HEK293 (cell line): ENCODE measurements at regions not wholly inside any gene's neighbourhood (a gene's known extent, or its start where the extent isn't known, plus 50 kb on each side); places are given as distances from the start of the nearest gene placed in this dataset.
A peak's percentile ranks its signal among the peaks of the same experiment; 100 is the strongest.

ENCODE experiments used
- CTCF ChIA-PET: fragments of 350-600 bp; formaldehyde crosslinking; extraction: SDS; loops from one replicate; lab custom pipeline; 2021; ENCODE audit warnings: antibody characterized with exemption; lab: Yijun Ruan, JAX
- POLR2A ChIA-PET: fragments of 300-600 bp; formaldehyde crosslinking; extraction: SDS; loops from one replicate; lab custom pipeline; 2020; ENCODE audit warnings: antibody characterized with exemption, inconsistent platforms; lab: Yijun Ruan, JAX
- H3K27ac ChIP-seq: fragments of 200-500 bp; sonication (Bioruptor generic); 2 replicates; pipeline ENCODE4 v1.5.1; 2014; ENCODE audit warnings: low read depth, low read length, control low read depth, inconsistent platforms; ENCODE audit errors: extremely low read depth
- H3K36me3 ChIP-seq, 2 experiments: fragments of 200-500 bp in 1 of 2; sonication (Bioruptor generic) in 1 of 2; 1 replicate in 1 of 2; 2 replicates in 1 of 2; pipeline ENCODE4 v1.5.1; 2014 to 2017; ENCODE audit warnings: inconsistent platforms in 2 of 2, low read length in 2 of 2; ENCODE audit not compliant: control insufficient read depth in 2 of 2, insufficient read depth in 1 of 2
- H3K4me1 ChIP-seq: fragments of 200-500 bp; sonication (Bioruptor generic); 2 replicates; pipeline ENCODE4 v1.5.1; 2014; ENCODE audit warnings: mild to moderate bottlenecking, low read length, inconsistent platforms; ENCODE audit not compliant: control insufficient read depth, insufficient read depth
- H3K4me3 ChIP-seq: 2 replicates; pipeline ENCODE4 v1.5.1; 2011; ENCODE audit warnings: low read depth, mild to moderate bottlenecking, control low read depth, low read length, moderate library complexity
- H3K9me3 ChIP-seq: fragments of 200-500 bp; sonication (Bioruptor generic); 2 replicates; pipeline ENCODE4 v1.5.1; 2014; ENCODE audit warnings: low read depth, low read length, inconsistent platforms; ENCODE audit not compliant: control insufficient read depth, insufficient read depth
- IKZF3 ChIP-seq: fragments of 450-650 bp; IDR thresholded peaks from 2 replicates; pipeline ENCODE4 v1.5.0; 2018; ENCODE audit warnings: missing biosample characterization, mild to moderate bottlenecking, missing genetic modification characterization, moderate library complexity
- KLF16 ChIP-seq: fragments of 450-650 bp; formaldehyde crosslinking; IDR thresholded peaks from 2 replicates; pipeline ENCODE4 v1.5.1; 2017; ENCODE audit warnings: missing biosample characterization, missing genetic modification characterization
- SETDB1 ChIP-seq: IDR thresholded peaks from one replicate; pipeline ENCODE4 v1.6.1; 2017; ENCODE audit warnings: mild to moderate bottlenecking, low read length, moderate library complexity, mixed read lengths; ENCODE audit not compliant: insufficient read length
- ZBTB26 ChIP-seq: fragments of 450-650 bp; formaldehyde crosslinking; optimal IDR thresholded peaks from 2 replicates; pipeline ENCODE3; 2016; ENCODE audit warnings: missing biosample characterization, mild to moderate bottlenecking, missing genetic modification characterization
- ZIC2 ChIP-seq: fragments of 450-650 bp; formaldehyde crosslinking; IDR thresholded peaks from 2 replicates; pipeline ENCODE4 v1.5.1; 2016; ENCODE audit warnings: missing biosample characterization, missing genetic modification characterization
- ZNF18 ChIP-seq: fragments of 450-650 bp; formaldehyde crosslinking; IDR thresholded peaks from 2 replicates; pipeline ENCODE4 v1.5.1; 2016; ENCODE audit warnings: missing biosample characterization, missing genetic modification characterization
- ZNF302 ChIP-seq: fragments of 450-650 bp; formaldehyde crosslinking; IDR thresholded peaks from 2 replicates; pipeline ENCODE4 v1.5.1; 2016; ENCODE audit warnings: missing biosample characterization, missing genetic modification characterization, low read depth
- ZNF311 ChIP-seq: fragments of 450-650 bp; formaldehyde crosslinking; IDR thresholded peaks from 2 replicates; pipeline ENCODE4 v1.5.1; 2017; ENCODE audit warnings: missing biosample characterization, missing genetic modification characterization, borderline replicate concordance
- ZNF416 ChIP-seq: fragments of 450-650 bp; formaldehyde crosslinking; IDR thresholded peaks from 2 replicates; pipeline ENCODE4 v1.5.1; 2016; ENCODE audit warnings: missing biosample characterization, missing genetic modification characterization
- ZNF521 ChIP-seq: fragments of 450-650 bp; formaldehyde crosslinking; IDR thresholded peaks from 2 replicates; pipeline ENCODE4 v1.5.1; 2017; ENCODE audit warnings: missing biosample characterization, mild to moderate bottlenecking, missing genetic modification characterization
- ZNF529 ChIP-seq: fragments of 450-650 bp; formaldehyde crosslinking; IDR thresholded peaks from 2 replicates; pipeline ENCODE4 v1.5.1; 2017; ENCODE audit warnings: missing genetic modification characterization, missing biosample characterization; ENCODE audit not compliant: insufficient replicate concordance
- ZNF629 ChIP-seq: fragments of 450-650 bp; formaldehyde crosslinking; IDR thresholded peaks from 2 replicates; pipeline ENCODE4 v1.5.1; 2017; ENCODE audit warnings: missing biosample characterization, missing genetic modification characterization
- ZNF785 ChIP-seq: fragments of 450-650 bp; formaldehyde crosslinking; IDR thresholded peaks from 2 replicates; pipeline ENCODE4 v1.5.1; 2016; ENCODE audit warnings: missing biosample characterization, missing genetic modification characterization
- ZXDB ChIP-seq: fragments of 450-650 bp; formaldehyde crosslinking; IDR thresholded peaks from 2 replicates; pipeline ENCODE4 v1.5.1; 2016; ENCODE audit warnings: missing biosample characterization, missing genetic modification characterization
- TF ChIP-seq, protein P1 (sequence below): fragments of 450-650 bp; formaldehyde crosslinking; IDR thresholded peaks from 2 replicates; pipeline ENCODE4 v1.5.1; 2017; ENCODE audit warnings: missing biosample characterization, missing genetic modification characterization

- no peak overlapping the region for H3K4me3 ChIP-seq
- H3K4me1 ChIP-seq = no peaks in the 10 kb centered on the region
- POLR2A ChIA-PET = no interaction called here
- H3K9me3 ChIP-seq = no peaks in the 10 kb centered on the region
- TF ChIP-seq ZNF785 (tag by site-specific recombination) = no peak
- TF ChIP-seq ZNF521 (tag by site-specific recombination) = no peak
- no peak for TF ChIP-seq ZNF18 (tag by site-specific recombination)
- H3K27ac ChIP-seq = no peak overlapping the region
- H3K36me3 ChIP-seq = no peaks in the 10 kb centered on the region
- CTCF ChIA-PET = no interaction called here
These were observed 73.2 kb upstream of the BHLHE23 start for GRCh38 chr20:63079971-63080370.

DNA sequence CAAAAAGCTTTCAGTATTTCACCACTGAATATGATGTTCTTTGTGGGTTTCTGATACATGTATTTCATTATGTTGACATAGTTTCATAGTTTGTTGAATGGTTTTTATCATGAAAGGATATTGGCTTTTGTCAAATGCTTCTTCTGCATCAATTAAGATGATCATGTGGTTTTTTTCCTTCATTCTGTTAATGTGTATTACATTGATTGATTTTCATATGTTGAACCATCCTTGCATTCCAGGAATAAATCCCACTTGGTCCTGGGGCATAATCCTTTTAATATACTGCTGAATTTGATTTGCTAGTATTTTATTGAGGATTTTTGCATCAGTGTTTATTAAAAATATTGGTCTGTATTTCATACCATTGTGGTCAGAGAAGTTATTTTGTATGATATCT, 70.9 kb upstream of the BHLHE23 start:
- POLR2A ChIA-PET = no interaction called here
- H3K36me3 ChIP-seq = no peaks in the 10 kb centered on the region

GRCh38 chr20:63076421-63076820, 69.7 kb upstream of the BHLHE23 start:
- POLR2A ChIA-PET = no interaction called here
- no peaks in the 10 kb centered on the region for H3K9me3 ChIP-seq
- H3K4me1 ChIP-seq = no peaks in the 10 kb centered on the region
- CTCF ChIA-PET = no interaction called here
- H3K27ac ChIP-seq = no peak overlapping the region
- no peaks in the 10 kb centered on the region for H3K36me3 ChIP-seq
- no peak overlapping the region for H3K4me3 ChIP-seq
- TF ChIP-seq ZNF311 (tag by site-specific recombination) (no peak), ZIC2 (tag by site-specific recombination) (no peak)

More for the DNA sequence above, 70.9 kb upstream of the BHLHE23 start:
- Histone ChIP-seq H3K4me3 (no peak overlapping the region), H3K27ac (no peak overlapping the region), H3K4me1 (no peaks in the 10 kb centered on the region), H3K9me3 (no peaks in the 10 kb centered on the region)
- TF ChIP-seq, protein P1, sequence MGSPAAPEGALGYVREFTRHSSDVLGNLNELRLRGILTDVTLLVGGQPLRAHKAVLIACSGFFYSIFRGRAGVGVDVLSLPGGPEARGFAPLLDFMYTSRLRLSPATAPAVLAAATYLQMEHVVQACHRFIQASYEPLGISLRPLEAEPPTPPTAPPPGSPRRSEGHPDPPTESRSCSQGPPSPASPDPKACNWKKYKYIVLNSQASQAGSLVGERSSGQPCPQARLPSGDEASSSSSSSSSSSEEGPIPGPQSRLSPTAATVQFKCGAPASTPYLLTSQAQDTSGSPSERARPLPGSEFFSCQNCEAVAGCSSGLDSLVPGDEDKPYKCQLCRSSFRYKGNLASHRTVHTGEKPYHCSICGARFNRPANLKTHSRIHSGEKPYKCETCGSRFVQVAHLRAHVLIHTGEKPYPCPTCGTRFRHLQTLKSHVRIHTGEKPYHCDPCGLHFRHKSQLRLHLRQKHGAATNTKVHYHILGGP (tag by site-specific recombination) = no peak
- peak; percentile 24 for TF ChIP-seq SETDB1
- CTCF ChIA-PET = no interaction called here

GRCh38 chr20:63074631-63075030, 67.9 kb upstream of the BHLHE23 start:
- TF ChIP-seq ZBTB26 (tag by site-specific recombination) = no peak
- no peak for TF ChIP-seq ZNF416 (tag by site-specific recombination)
- no peak for TF ChIP-seq ZXDB
- TF ChIP-seq ZNF529 = no peak
- TF ChIP-seq KLF16 (tag by site-specific recombination) = no peak
- TF ChIP-seq ZNF629 (tag by site-specific recombination) = no peak
- TF ChIP-seq IKZF3 (tag by site-specific recombination) = no peak
- TF ChIP-seq ZNF302 (tag by site-specific recombination) = no peak
- TF ChIP-seq, all 188 proteins: peak for 0
- no peaks in the 10 kb centered on the region for H3K9me3 ChIP-seq
- H3K36me3 ChIP-seq = no peaks in the 10 kb centered on the region
- H3K4me1 ChIP-seq = no peaks in the 10 kb centered on the region
- ChIA-PET CTCF (no interaction called here), POLR2A (no interaction called here)
- no peak overlapping the region for H3K27ac ChIP-seq
- H3K4me3 ChIP-seq = no peak overlapping the region
